Stimulated activated effector memory CD8-positive, alpha-beta T cell treated with anti-CD3 and anti-CD28 coated beads, Interleukin-12 subunit alpha, Interleukin-12 subunit beta, amount 100 ng/mL, for 72 hours (primary cell): ENCODE measurements at regions not wholly inside any gene's neighbourhood (a gene's known extent, or its start where the extent isn't known, plus 50 kb on each side); places are given as distances from the start of the nearest gene placed in this dataset.

Source experiments
- ATAC-seq: fragments of 150-1000 bp; cut with Tn5 transposase; 2 replicates; pipeline ENCODE4 v1.10.0; 2021
- DNase-seq, 2 donors: peaks; one replicate each; pipeline ENCODE4 v3.0.0; 2021 to 2022; ENCODE audit warnings: low spot score in 2 of 2
- H3K27ac Mint-ChIP-seq: one replicate; pipeline ENCODE4 v1.8.0; 2022; ENCODE audit warnings: mild to moderate bottlenecking, mixed read lengths
- H3K36me3 Mint-ChIP-seq: one replicate; pipeline ENCODE4 v1.8.0; 2022; ENCODE audit warnings: mild to moderate bottlenecking, mixed read lengths
- H3K4me1 Mint-ChIP-seq: one replicate; pipeline ENCODE4 v1.8.0; 2022; ENCODE audit warnings: mixed read lengths
- H3K4me3 Mint-ChIP-seq: one replicate; pipeline ENCODE4 v1.8.0; 2022; ENCODE audit warnings: mild to moderate bottlenecking, mixed read lengths
- H3K9me3 Mint-ChIP-seq: one replicate; pipeline ENCODE4 v1.8.0; 2022; ENCODE audit warnings: mixed read lengths

DNA sequence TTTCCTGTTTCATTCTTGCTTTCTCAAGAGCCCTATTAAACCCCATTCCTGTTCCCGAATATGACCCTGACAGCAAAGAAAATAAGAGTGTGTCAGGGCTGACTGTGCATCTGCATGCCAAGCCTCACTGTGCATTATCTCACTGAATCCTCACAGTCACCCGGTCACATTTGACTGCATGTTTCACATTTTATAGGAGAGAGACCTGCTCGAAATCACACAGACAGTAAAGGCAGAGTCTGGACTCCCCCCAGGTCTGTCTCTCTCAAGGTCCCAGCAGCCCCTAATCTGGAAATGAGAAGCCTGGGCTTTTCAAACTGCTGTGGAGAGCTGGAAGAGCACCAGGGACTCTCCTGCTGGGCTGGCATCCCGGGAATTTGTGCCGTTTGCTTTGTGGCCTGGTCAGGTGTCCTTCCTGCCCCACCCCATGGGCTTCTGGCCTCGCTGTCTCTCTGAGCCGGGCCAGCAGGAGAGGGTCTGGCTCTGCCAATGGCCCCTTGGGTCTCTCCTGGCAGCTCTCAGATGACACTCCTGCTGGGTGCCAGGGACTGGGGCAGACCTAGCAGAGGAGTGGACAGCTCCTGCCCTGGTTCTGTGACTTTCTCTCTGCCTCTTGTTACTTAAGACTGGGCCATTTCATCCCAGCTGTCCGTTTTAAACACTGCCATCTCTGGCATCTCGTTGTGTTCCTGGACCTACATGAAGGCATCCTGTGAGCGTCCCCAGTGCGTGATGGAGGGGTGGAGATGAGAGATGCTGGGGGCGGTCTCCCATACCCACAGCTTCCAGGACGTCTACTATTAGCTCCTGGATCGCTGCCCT is 173.6 kb downstream of the ARHGAP12 start:
- H3K4me1 Mint-ChIP-seq = peaks cover 17% of the 10 kb centered on the region
- ATAC-seq (no peak), DNase-seq (no peak)
- H3K27ac Mint-ChIP-seq = peak overlapping the region; percentile 48
- H3K36me3 Mint-ChIP-seq = peaks cover 8% of the 10 kb centered on the region
- H3K4me3 Mint-ChIP-seq = no peak overlapping the region
- H3K9me3 Mint-ChIP-seq = no peaks in the 10 kb centered on the region

DNA sequence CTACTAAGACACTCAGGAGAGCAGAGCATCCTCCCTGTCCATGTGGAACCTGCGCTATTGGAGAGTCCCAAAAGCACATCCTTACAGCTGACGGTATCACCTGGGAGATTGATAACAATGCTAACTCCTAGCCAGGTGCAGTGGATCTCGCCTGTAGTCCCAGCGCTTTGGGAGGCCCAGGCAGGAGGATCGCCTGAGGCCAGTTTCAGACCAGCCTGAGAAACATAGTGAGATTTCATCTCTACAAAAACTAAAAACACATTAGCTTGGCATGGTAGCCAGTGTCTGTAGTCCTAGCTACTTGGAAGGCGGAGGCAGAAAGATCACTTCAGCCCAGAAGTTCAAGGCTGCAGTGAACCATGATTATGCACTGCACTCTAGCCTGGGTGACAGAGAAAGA is 174.9 kb downstream of the ARHGAP12 start:
- Mint-ChIP-seq H3K36me3 (no peaks in the 10 kb centered on the region), H3K9me3 (no peaks in the 10 kb centered on the region), H3K27ac (no peak overlapping the region), H3K4me1 (peaks cover 10% of the 10 kb centered on the region), H3K4me3 (no peak overlapping the region)
- DNase-seq (no peak), ATAC-seq (no peak)

DNA sequence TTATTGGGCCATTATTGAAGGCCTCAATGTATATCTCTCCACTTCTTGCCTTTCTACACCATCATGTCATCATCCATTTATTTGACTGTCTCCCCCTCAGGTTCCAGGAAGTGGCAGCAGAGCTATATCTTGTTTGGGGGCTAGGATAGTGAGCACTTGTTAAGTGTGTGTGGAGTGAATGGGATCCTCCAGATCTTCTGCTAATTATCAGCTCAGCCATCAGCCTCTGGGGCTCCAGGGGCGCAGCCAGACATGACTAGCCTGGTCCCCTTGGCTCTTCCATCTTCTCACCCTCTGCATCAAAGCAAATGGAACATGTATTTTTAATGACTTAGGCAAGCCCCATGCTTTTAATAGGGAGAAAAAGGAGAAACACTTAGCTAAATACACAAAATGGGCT is 176.5 kb downstream of the ARHGAP12 start:
- DNase-seq (no peak), ATAC-seq (no peak)
- Mint-ChIP-seq H3K36me3 (no peaks in the 10 kb centered on the region), H3K4me3 (no peak overlapping the region), H3K9me3 (no peaks in the 10 kb centered on the region), H3K4me1 (peaks cover 10% of the 10 kb centered on the region), H3K27ac (no peak overlapping the region)

DNA sequence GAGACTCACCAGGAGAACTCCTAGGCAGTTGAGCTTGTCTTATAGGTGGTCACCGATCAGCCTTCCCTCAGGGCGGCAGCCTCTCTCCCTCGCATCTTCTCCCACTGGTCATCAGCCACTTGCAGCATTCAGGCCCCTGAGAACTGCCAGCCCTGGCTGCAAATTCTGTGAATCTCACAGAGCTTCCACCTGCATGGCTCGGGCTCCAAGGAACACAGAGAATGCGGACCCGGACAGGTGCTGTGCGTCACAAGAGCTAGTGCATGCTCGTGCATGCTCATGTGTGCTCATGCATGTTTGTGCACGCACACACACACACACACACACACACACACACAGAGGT is 176.9 kb downstream of the ARHGAP12 start:
- no peak overlapping the region for H3K27ac Mint-ChIP-seq
- H3K9me3 Mint-ChIP-seq = no peaks in the 10 kb centered on the region
- ATAC-seq = no peak
- H3K36me3 Mint-ChIP-seq = no peaks in the 10 kb centered on the region
- H3K4me3 Mint-ChIP-seq = no peak overlapping the region
- H3K4me1 Mint-ChIP-seq = peaks cover 10% of the 10 kb centered on the region
- no peak for DNase-seq

DNA sequence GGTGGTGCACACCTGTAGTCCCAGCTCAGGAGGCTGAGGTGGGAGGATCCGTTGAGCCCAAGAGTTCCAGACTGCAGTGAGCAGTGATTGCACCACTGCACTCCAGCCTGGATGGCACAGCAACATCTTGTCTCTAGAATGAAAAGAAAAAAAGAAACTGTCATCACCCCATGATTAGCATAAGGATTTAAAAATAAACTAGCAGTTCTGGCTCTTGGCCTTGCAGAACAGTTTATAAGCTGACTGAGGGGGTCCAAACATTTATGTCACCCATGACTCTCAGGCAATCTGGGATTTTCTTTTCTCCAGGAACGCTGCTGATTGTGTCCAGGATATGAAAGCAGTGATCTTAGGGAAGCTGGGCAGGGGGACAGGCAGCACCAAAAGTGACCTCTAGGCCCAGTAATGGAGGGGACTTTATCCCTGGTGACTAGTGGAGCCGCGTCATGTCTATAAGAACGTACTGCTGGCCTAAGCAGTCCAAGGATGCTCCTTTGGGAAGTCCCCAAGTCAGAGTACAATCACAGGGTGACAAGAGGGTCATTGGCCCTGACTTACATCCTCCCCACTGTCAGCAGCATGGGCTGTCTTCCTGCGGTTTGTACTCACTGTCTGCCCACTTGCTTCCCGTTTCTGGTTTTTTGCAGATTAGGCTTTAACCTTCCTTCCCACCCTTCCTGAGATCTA is 177.4 kb downstream of the ARHGAP12 start:
- ATAC-seq (peak; percentile 33), DNase-seq (no peak)
- Mint-ChIP-seq H3K9me3 (no peaks in the 10 kb centered on the region), H3K4me1 (peaks cover 12% of the 10 kb centered on the region), H3K27ac (no peak overlapping the region), H3K36me3 (no peaks in the 10 kb centered on the region), H3K4me3 (no peak overlapping the region)

DNA sequence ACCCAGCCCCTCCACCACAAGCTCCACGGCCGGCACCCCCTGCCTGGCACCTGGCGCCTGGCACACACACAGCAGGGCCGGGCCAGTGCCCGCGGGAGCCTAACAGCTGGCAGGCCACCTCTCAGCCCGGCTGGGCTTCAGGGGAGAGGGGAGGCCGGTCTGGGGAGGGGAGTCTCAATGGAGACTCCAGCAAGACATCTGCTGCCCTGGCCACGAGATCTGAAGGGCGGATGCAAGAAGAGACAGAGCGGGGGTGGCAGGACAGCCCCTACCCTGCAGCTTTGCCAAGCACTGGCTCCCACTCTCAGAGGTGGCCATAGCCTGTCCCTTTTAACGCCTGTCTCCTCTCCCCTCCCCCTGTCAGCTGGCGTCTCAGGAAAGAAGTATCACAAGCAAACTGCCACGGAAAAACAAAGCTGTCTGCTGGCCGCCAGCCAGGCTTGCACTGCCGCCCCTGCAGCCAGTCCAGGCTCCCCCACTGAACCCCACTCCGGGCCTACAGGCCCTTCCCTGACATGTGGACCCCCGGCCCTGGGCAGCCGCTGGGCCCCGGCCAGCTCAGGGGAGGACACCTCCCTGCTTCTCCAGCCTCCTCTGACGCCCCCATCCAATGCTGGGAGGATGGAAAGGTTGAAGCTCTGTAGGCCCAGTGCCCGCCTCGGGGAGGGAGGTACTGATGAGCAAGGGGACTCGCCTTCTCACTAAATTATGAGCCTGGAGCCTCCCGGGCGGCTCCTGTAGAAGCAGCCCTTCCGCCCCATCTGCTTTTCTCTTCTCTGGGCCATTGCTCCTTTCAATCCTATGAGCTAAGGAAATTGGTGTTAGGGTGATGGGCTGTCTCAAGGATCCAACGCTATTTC is 178.4 kb downstream of the ARHGAP12 start:
- ATAC-seq (no peak), DNase-seq (no peak)
- Mint-ChIP-seq H3K4me3 (no peak overlapping the region), H3K4me1 (peaks cover 21% of the 10 kb centered on the region), H3K9me3 (no peaks in the 10 kb centered on the region), H3K27ac (no peak overlapping the region), H3K36me3 (no peaks in the 10 kb centered on the region)

DNA sequence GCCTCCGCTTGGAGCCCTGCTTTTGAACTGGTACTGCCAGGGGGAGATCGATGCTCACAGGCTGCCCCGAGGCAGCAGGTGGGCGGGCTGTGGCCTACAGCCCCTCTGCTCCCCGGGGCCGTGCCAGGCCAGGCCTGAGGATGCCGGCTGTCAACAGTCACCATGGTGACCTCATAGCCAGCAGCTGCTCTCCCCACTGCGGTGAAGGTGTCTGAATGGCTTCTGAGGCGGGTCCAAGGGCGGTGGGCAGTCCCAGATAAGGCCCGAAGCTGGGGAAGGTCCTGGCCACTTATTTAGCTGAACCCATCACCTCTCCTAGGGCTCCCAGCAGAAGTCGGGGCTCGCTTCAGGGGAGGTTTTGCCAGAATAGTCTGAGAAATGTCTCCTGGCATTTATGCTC is 179.3 kb downstream of the ARHGAP12 start:
- ATAC-seq = no peak
- Mint-ChIP-seq H3K36me3 (no peaks in the 10 kb centered on the region), H3K4me1 (peaks cover 30% of the 10 kb centered on the region), H3K27ac (no peak overlapping the region), H3K4me3 (no peak overlapping the region), H3K9me3 (no peaks in the 10 kb centered on the region)
- DNase-seq = no peak

DNA sequence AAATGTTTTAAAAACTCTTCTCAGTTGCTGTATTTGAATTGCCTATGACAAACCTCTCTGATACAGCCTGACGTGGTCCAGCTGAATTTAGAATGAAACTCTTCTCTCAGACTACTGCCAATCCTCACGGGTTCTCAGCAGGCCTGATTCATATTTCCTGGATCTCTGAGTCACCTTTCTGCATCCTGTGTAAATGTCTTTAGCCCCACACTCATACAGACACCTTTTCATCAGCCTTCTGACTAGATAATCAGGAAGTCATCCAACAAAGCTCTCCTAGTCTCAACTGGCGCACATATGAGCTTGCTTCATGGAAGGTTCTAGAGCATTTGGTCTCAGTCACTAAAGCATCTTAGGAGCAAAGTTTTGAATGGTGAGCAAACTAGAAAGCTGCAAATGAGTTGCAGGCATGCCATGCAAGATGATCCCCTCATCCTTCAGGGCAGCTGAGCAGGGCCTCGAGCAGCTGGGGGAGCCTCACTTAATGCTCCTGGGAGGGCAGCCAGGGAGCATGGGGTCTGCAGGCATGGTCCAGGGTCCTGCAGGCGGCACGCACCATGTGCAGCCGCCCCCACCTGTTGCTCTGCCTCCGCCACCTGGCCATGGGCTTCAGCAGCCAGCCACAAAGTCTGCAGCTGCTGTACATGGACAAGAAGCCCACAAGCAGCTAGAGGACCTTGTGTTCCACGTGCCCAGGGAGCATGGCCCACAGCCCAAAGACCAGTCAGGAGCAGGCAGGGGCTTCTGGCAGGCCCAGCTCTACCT is 182.8 kb downstream of the ARHGAP12 start:
- Mint-ChIP-seq H3K36me3 (no peaks in the 10 kb centered on the region), H3K27ac (peak overlapping the region; percentile 87), H3K4me3 (peak overlapping the region; percentile 20), H3K9me3 (no peaks in the 10 kb centered on the region), H3K4me1 (peaks cover 26% of the 10 kb centered on the region)
- DNase-seq (peak in 1 of 2 donors; percentile 68), ATAC-seq (peak; percentile 99)

DNA sequence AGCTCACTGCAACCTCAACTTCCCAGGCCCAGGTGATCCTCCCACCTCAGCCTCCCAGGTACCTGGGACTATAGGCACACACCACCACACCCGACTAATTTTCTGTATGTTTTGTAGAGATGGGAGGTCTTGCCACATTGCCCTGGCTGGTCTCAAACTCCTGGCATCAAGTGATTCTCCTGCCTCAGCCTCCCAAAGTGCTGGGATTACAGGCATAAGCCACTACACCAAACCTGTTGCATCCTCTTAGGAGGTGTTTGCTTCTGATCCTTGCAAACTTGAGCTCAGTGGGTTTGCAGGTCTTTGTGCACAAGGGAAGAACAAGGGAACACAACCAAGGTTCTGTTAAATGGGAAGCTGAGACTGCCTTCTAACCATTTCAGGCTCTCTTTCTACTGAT is 184.6 kb downstream of the ARHGAP12 start:
- no peak overlapping the region for H3K4me3 Mint-ChIP-seq
- no peak overlapping the region for H3K27ac Mint-ChIP-seq
- no peaks in the 10 kb centered on the region for H3K9me3 Mint-ChIP-seq
- DNase-seq (no peak), ATAC-seq (no peak)
- H3K4me1 Mint-ChIP-seq = peaks cover 26% of the 10 kb centered on the region
- H3K36me3 Mint-ChIP-seq = no peaks in the 10 kb centered on the region

DNA sequence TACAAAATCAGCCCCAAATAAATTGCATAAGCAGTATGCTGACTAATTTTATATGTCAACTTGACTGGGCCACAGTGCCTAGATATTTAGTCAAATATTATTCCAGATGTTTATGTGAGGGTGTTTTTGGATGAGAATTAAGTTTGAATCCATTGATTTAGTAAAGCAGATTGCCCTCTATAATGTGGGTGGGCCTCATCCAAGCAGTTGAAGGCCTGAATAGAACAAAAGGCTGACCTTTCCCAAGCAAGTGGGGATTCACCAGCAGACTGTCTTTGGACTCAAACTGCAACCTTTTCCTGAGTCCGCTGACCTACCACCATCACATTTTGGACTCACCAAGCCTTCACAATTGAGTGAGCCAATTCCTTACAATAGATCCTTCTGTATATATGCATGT is 186.4 kb downstream of the ARHGAP12 start:
- H3K4me1 Mint-ChIP-seq = peaks cover 26% of the 10 kb centered on the region
- H3K36me3 Mint-ChIP-seq = no peaks in the 10 kb centered on the region
- no peaks in the 10 kb centered on the region for H3K9me3 Mint-ChIP-seq
- H3K4me3 Mint-ChIP-seq = no peak overlapping the region
- ATAC-seq (no peak), DNase-seq (no peak)
- H3K27ac Mint-ChIP-seq = peak overlapping the region; percentile 13

DNA sequence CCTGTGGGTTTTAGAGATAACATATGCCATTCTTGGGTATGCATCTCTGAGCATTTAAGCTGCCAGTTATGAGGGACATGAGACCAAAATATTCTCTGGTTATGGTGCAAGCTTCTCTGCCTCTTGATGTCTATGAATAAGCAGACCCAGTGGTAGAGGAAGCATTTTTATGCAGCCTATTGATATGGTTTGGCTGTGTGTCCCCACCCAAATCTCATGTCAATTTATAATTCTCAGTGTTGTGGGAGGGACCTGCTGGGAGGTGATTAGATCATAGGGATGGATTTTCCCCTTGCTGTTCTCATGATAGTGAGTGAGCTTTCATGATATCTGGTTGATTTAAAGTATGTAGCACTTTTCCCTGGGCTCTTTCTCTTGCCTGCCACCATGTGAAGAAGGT is 187.2 kb downstream of the ARHGAP12 start:
- Mint-ChIP-seq H3K4me3 (no peak overlapping the region), H3K4me1 (peaks cover 26% of the 10 kb centered on the region), H3K9me3 (no peaks in the 10 kb centered on the region), H3K27ac (no peak overlapping the region), H3K36me3 (no peaks in the 10 kb centered on the region)
- ATAC-seq (no peak), DNase-seq (no peak)

DNA sequence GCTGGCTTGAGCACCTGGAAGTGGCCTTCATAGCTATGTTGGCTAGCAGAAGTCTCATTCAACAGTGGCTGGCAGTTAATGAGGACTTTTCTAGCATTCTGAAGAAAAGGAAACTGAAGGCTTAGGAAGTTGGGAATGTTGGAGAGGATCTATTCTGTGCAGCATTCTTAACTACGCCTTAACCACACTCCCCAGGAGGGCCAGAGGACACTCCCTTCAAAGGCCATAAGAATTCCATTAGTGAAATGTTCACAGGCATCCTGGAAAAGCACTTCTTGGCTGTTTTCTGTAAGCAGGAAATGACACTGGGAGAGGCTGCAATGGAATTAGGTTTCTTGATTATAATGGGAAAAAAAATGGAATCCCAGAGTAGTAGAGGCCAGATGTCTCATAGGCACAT is 188.9 kb downstream of the ARHGAP12 start:
- DNase-seq (no peak), ATAC-seq (no peak)
- Mint-ChIP-seq H3K9me3 (no peaks in the 10 kb centered on the region), H3K4me3 (no peak overlapping the region), H3K36me3 (no peaks in the 10 kb centered on the region), H3K4me1 (peaks cover 10% of the 10 kb centered on the region), H3K27ac (no peak overlapping the region)

DNA sequence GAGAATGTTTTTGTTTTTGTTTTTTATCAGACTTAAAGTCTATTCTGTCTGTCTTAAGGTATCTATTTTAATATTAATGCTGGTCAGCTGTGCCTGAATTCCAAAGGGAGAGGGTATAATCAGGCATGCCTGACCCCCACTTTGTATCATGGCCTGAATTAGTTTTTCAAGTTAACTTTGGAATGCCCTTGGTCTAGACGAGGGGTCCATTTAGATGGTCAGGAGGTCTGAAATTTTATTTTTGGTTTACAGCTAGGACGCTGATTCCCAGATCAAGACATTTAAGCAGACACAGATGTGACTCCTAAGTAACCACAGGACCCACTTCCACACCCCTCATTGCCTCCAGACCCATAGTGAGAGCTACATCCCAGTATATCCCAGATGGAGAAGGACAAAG is 189.5 kb downstream of the ARHGAP12 start:
- DNase-seq (no peak), ATAC-seq (no peak)
- Mint-ChIP-seq H3K27ac (no peak overlapping the region), H3K4me1 (peaks cover 6% of the 10 kb centered on the region), H3K36me3 (no peaks in the 10 kb centered on the region), H3K4me3 (no peak overlapping the region), H3K9me3 (no peaks in the 10 kb centered on the region)

DNA sequence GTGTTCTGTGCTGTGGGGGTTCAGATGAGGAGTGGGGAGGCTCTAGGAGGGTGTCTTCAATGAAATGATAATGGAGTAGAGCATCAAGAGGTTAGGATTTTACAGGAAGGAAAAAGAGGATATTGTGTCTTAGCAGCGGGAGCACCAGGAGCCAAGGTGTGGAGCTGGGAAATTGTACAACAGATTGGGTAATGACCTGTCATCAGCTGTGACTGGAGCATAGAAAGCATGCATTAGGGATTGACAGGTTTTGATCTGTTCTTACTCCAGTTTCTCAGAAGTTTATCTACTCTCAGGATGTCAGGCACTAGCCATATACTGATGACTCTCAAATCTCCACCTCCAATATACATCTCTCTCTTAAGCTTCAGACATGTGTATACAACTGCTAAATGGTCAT is 196.9 kb downstream of the ARHGAP12 start:
- Mint-ChIP-seq H3K4me3 (no peak overlapping the region), H3K9me3 (no peaks in the 10 kb centered on the region), H3K27ac (no peak overlapping the region), H3K36me3 (no peaks in the 10 kb centered on the region), H3K4me1 (no peaks in the 10 kb centered on the region)
- DNase-seq (no peak), ATAC-seq (no peak)

DNA sequence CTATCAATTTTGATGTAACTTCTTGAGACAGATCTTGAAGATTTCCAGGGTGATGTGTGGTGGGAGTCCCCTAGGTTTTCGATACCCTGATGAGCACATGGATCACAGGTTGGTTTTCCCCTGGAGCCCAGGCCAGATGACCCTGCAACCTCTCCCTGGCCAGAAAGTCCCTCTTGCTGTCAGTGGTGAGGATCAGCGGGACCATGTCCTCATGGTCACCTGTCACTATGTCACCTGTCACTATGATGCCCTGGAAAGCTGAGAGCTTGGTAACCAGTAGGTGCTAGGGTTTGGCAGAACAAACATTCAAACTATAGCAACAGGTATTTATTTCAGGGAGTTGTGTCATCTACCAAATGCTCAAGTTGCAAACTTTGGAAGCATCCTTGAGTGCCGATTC is 197.9 kb downstream of the ARHGAP12 start:
- DNase-seq (no peak), ATAC-seq (no peak)
- no peak overlapping the region for H3K4me3 Mint-ChIP-seq
- H3K36me3 Mint-ChIP-seq = no peaks in the 10 kb centered on the region
- H3K27ac Mint-ChIP-seq = no peak overlapping the region
- no peaks in the 10 kb centered on the region for H3K4me1 Mint-ChIP-seq
- no peaks in the 10 kb centered on the region for H3K9me3 Mint-ChIP-seq
